DMS 273 (cell line): ENCODE measurements at regions not wholly inside any gene's neighbourhood (a gene's known extent, or its start where the extent isn't known, plus 50 kb on each side); places are given as distances from the start of the nearest gene placed in this dataset.
A peak's percentile ranks its signal among the peaks of the same experiment; 100 is the strongest.

Experiments
- DNase-seq: peaks from one replicate; lab custom pipeline; 2025; ENCODE audit not compliant: unreplicated experiment; lab: John Stamatoyannopoulos, UW

DNA sequence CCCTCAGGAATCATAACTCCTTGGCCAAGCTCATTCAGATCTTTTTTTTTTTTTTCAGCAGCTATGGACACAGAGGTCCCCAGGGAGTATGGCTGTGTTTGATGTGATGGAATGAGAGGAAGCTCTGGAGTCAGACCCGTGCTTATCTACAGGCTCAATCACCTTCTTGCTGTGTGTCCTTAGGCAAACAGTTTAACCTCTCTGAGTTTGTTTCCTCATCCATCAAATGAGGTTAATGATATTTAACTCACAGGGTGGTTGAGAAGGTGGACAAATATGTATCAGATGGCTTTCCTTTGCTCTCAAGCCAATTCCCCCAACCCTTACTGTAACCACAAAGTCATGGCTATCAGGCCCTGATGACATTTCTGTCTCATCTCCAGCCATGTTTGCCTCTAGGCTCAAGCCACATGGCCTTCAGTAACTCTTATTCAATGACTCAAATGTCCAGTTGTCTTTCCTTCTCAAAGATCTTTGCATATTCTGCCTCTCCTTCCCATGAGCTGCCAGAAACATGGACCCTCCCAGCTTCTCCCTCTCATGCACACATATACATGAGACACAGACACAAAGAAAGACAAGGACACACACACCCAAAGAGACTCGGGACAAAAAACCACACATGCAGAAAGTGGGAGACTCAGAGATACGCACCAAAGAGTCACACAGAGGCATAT is 303.5 kb upstream of the KAZN start:
- DNase-seq, result no peak

GRCh38 chr1:14296795-14297194 is 301.7 kb upstream of the KAZN start:
- DNase-seq, result no peak

DNA sequence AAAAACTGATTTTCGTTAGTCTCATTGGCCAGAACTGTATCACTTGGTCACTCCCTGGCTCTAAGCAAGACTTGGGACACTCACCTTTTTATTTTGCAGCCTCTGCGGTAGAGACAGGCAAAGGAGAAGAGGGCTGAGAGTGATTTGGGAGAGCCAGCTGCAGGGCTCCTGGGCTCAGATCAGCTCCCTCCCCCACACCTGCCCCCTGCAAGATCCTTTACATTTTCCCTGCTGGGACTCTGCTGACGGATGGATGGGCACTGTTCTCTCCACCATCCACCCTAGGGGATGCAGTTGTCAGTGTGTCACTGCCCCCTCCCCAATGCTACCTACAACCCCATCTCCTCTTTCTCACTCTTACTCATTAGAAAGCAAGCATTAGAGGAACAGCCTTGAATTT is 301.1 kb upstream of the KAZN start:
- no peak for DNase-seq

DNA sequence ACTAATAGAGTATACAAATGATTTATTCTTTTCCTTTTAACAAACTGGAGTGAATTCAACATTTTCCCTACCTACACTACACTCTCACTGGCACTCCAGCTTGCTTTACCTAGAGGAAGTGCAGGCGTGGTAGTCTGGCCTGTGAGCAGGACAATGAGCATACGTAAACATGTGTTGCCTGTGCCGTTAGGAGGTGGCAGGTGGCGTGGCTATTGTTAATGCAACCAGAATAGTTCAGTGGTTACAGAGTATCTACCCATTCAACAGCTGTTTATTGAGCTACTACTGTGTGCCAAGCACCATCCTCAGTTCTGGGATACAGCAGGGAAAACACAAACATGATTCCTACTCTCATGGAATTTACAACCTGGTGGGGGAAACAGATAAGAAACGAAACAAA is 299.7 kb upstream of the KAZN start:
- no peak for DNase-seq

DNA sequence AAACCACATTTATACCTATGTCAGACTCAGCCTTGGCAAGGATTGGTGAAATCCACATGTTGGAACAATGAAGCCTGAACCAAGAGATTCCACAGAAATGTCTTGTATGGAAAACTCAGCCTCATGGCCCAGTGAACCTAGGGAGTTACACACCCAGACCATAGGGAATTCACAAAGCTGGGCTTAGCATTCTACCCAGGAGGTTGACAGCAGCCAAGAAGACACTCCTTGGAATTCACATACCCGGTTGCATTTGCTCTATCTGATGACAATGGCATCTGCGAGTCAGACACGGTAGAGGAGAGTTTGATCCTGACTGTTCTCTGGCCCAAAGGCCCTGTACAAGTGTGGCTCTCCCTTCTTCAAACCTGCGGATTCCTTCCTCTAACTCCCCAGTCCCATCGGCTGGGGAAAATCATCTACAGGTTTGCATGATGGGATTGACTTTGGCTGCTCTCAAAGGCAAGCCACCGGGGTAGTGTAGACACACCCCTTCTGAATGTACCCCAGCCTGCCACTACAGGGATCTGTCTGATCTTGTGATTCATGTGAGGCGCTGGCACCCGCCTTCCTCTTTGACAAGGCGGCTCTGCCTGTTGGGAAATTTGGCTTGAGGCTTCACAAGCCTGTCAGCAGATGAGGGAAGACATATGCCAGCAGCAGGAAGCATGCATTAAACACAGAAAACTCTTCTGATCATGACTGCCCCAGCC is 297.3 kb upstream of the KAZN start:
- peak; percentile 86 for DNase-seq

- DNase-seq, result no peak
Measured at GRCh38 chr1:14301704-14302024, 296.8 kb upstream of the KAZN start.

DNA sequence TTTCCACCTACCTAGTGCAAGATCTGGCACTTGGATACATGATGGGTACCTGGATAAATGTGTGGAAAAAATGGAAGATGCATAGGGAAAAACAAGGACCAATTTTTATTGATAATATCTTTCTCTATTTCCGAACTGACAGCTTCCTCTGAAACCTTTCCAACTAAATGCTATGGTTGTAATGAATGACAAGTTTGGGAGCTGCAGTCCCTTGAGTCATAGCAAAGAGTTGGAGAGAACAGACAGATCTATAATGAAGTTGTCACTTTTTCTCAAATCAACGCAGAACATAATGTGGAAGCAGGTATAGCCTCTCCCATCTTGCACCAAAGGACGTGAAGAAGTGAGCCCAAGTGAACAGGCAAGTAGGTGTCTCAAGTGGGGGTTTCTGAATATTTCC is 296.5 kb upstream of the KAZN start:
- no peak for DNase-seq

DNA sequence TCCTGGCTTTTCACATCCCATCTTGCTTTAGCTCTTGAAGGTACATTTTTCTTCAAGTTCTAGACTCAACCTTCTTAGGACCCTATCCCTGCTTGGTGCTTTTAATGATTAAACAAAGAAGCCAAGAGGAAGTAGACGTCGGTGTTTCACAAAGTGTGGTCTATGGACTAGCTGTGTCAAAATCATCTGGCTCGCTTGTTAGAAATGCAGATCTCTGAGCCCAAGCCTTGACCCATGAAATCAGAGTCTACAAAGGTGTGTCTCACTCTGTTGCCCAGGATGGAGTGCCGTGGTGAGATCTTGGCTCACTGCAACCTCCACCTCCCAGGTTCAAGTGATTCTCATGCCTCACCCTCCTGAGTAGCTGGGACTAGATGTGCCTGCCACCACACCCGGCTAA is 295.5 kb upstream of the KAZN start:
- DNase-seq, result no peak

DNA sequence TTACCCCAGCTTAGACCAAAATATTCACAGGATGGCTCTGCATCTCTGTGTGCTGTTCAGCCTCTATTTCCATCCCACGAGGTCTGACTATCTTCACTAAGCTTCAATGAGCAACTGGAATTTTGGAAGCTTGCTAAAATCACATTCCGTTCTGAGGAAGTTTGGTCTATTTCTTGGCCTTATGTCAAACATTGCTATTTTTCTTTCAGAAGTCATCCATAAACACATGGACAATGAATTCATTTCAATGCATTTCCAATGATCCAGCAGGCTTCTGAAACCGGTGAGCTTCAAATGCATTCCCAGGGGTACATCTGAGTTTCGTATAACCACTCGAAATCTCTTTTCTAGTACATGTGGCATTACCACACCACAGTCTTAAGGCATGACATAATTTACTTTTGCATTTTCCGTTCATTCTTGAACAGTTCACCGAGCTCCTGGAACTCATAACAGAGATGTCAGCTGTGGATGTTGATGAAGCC is 294.1 kb upstream of the KAZN start:
- no peak for DNase-seq

DNA sequence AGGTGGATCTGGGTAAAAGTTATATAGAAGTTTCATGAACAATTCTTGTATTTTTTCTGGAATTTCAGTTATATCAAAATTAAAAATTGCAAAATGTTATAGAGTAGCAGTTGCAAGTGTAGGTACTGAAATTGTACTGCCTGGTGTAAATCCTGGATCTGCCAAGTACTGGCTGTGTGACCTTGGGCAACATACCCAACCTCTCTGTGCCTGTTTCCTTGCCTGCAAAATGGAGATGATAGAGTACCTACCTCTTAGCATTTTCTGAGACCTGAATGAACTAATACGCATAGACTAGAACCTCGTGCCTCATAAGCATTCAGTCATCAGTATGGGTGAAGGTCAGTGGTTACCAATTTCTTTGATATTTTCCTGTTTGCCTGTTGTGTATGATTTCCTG is 290.0 kb upstream of the KAZN start:
- no peak for DNase-seq

DNA sequence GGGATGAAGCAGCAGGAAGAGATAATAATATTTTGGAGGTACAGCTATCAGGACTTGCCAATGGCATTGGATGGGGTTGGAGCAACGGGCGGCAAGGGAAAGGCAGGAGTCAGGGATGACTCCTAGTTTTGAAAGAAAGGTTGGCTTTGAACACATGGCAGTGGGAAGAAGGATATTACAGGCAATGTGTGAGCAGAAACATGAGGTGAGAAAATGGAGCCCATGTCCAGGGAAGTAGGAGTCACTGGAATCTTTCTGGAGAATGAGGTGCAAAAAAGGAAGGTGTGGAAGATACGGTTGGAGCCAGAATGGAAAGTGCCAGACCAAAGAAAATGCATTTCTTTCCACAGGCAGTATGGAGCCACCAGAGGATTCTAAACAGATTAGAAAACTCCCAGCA is 288.5 kb upstream of the KAZN start:
- DNase-seq, result no peak

DNA sequence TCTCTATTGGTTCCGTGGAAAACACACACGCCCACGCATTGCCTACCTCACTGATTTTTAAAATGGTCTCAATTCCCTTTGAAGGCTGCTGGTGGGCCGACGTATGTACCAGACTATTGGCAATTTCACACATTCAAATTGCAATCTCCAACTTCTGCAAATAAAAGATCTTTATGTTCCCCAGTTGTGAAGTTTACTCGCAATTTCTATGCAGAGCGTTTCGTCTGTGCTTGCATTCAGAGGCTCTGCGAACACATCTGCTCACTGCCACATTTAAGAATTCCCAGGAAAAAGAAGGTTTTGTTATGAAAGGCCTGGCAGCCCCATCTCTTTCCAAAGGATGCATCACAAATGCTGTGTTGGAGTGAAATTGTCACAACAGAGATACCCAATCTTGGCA is 288.0 kb upstream of the KAZN start:
- DNase-seq, result no peak

GRCh38 chr1:14313731-14314431 is 284.6 kb upstream of the KAZN start:
- DNase-seq, result no peak

DNA sequence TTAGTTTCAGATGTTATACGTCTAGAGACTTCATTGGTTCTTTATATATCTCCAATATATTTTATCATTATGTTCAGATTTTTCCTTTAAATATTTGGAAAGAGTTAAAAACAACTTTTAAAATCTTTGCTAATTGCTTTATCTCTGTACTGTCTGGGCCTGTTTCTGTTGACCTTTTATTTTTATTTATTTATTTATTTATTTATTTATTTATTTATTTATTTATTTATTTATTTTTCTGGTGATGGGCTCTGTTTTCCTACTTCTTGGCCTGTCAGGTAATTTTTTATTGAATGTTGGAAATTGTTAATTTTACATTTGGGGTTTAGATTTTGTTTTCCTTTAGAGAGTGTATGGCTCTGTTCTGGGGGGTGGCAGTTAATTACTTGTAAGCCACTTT is 279.7 kb upstream of the KAZN start:
- no peak for DNase-seq

GRCh38 chr1:14320518-14320917 is 278.0 kb upstream of the KAZN start:
- DNase-seq, result no peak

GRCh38 chr1:14320986-14321385 is 277.5 kb upstream of the KAZN start:
- DNase-seq, result no peak

- no peak for DNase-seq
Measured at GRCh38 chr1:14321422-14321821, 277.1 kb upstream of the KAZN start.

DNA sequence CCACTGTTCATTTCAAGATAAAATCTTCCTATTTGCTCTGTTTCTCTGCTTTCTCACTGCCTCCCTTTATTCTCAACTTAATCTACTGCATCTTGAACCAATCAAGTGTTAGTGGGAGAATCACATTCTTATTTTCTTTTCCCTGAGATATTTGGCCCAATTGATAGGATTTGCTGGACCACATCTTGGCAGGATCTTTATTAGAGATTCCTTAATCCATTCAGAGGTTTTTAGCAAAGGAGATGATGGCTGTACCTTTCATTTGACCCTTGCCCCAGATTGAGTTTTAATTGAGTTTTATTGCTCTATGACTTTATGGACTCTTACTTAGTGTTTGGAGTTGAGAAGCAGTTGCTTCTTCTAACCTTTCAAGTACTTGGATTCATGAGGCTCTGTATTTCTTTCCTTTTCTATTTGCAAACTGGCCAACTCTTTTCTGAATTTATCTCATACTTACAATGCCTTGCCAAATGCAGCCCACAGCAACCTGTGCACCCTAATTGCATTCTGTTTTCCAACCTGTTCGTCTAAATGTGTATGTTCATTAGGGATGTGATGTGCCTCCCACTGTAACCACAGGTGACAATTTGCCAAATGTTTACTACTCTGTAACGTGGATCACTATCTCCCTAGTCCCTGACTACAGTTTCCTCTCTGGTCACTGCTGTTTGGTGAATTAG is 274.8 kb upstream of the KAZN start:
- DNase-seq, result no peak

DNA sequence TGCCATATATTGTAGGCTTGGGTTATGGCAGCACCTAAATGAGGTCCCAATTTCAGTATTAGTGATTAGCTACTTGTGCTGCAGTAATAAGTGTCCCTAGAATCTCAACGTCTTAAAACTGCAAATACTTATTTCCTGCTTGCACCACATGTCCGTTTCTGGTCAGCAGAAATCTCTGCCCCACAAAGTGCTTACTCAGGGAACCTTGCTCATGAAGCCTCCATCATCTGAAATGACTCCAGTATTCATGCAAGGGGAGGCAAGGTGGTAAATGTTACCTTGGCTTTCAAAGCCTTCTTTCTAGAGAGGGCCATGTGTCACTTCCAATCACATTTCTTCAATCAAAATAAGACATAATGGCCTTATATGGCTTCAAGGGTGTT is 274.2 kb upstream of the KAZN start:
- DNase-seq, result no peak

DNA sequence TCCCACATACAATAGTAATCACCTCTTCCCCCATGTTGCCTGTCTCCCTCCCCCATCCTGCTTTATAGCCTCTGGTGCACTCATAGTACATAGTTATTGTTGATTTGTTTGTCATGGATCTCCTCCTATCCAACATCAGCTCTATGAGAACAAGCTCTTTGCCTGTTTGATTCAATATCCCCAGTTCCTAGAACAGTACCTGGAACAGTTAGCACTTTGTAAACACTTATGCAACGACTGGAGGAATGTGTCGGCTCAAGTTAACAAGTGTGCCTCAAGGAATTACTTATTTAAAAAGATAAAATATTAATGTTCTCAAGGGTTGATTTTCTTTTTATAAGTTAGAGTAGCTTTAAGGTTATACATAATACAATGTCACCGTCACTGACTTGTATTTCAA is 271.6 kb upstream of the KAZN start:
- no peak for DNase-seq

DNA sequence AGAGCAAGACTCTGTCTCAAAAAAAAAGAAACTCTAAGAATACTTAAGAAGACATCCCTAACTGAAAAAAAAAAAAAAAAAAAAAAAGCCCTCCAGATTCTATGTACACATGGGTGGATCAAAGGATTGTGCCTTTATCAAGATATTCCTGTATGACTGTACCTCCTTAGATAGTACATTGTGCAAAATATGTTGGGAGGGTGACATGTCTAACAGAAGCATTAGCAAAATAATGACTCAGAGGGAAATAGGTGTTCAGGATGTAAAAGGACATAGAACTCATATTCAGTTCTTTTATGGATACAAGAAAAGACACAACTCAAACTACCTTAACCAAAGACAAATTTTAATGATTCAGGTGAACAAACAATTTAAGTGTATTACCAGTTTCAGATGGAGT is 269.8 kb upstream of the KAZN start:
- DNase-seq, result no peak

GRCh38 chr1:14332158-14332557 is 266.3 kb upstream of the KAZN start:
- no peak for DNase-seq
